ENCODE measurements at regions not wholly inside any gene's neighbourhood (a gene's known extent, or its start where the extent isn't known, plus 50 kb on each side); places are given as distances from the start of the nearest gene placed in this dataset.

DNA sequence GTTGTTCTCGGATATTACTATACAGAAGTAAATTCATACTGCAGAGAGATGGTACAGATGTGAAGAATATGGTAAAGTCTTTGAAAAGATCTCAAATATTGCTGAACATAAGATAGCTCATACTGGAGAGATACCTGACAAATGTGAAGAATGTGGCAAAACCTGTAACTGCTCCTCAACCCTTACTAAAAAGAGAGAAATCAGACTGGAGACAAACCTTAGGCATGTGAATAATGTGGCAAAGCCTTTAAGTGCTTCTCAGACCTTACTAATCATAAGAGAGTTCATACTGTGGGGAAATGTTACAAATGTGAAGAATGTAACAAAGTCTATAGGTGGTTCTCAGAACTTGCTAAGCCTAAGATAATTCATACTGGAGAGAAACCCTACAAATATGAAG, 986.0 kb upstream of the TSPY4 start (continued):
- TF ChIP-seq, protein P1, sequence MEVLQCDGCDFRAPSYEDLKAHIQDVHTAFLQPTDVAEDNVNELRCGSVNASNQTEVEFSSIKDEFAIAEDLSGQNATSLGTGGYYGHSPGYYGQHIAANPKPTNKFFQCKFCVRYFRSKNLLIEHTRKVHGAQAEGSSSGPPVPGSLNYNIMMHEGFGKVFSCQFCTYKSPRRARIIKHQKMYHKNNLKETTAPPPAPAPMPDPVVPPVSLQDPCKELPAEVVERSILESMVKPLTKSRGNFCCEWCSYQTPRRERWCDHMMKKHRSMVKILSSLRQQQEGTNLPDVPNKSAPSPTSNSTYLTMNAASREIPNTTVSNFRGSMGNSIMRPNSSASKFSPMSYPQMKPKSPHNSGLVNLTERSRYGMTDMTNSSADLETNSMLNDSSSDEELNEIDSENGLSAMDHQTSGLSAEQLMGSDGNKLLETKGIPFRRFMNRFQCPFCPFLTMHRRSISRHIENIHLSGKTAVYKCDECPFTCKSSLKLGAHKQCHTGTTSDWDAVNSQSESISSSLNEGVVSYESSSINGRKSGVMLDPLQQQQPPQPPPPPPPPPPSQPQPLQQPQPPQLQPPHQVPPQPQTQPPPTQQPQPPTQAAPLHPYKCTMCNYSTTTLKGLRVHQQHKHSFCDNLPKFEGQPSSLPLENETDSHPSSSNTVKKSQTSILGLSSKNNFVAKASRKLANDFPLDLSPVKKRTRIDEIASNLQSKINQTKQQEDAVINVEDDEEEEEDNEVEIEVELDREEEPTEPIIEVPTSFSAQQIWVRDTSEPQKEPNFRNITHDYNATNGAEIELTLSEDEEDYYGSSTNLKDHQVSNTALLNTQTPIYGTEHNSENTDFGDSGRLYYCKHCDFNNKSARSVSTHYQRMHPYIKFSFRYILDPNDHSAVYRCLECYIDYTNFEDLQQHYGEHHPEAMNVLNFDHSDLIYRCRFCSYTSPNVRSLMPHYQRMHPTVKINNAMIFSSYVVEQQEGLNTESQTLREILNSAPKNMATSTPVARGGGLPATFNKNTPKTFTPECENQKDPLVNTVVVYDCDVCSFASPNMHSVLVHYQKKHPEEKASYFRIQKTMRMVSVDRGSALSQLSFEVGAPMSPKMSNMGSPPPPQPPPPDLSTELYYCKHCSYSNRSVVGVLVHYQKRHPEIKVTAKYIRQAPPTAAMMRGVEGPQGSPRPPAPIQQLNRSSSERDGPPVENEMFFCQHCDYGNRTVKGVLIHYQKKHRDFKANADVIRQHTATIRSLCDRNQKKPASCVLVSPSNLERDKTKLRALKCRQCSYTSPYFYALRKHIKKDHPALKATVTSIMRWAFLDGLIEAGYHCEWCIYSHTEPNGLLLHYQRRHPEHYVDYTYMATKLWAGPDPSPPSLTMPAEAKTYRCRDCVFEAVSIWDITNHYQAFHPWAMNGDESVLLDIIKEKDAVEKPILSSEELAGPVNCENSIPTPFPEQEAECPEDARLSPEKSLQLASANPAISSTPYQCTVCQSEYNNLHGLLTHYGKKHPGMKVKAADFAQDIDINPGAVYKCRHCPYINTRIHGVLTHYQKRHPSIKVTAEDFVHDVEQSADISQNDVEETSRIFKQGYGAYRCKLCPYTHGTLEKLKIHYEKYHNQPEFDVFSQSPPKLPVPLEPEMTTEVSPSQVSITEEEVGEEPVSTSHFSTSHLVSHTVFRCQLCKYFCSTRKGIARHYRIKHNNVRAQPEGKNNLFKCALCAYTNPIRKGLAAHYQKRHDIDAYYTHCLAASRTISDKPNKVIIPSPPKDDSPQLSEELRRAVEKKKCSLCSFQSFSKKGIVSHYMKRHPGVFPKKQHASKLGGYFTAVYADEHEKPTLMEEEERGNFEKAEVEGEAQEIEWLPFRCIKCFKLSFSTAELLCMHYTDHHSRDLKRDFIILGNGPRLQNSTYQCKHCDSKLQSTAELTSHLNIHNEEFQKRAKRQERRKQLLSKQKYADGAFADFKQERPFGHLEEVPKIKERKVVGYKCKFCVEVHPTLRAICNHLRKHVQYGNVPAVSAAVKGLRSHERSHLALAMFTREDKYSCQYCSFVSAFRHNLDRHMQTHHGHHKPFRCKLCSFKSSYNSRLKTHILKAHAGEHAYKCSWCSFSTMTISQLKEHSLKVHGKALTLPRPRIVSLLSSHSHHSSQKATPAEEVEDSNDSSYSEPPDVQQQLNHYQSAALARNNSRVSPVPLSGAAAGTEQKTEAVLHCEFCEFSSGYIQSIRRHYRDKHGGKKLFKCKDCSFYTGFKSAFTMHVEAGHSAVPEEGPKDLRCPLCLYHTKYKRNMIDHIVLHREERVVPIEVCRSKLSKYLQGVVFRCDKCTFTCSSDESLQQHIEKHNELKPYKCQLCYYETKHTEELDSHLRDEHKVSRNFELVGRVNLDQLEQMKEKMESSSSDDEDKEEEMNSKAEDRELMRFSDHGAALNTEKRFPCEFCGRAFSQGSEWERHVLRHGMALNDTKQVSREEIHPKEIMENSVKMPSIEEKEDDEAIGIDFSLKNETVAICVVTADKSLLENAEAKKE (CRISPR knock-in tag; IDR thresholded peaks at IDR 0.05), result no peak

- H3K4me3 Mint-ChIP-seq, result no peak overlapping the region
- Histone ChIP-seq H3K4me3 (no peak overlapping the region), H3F3A (replicated peaks; ENCODE audit: low read depth) (no peaks in the 10 kb centered on the region), H4K20me1 (replicated peaks; ENCODE audit: insufficient read depth) (no peaks in the 10 kb centered on the region), H3K4me2 (no peak overlapping the region), H3K79me2 (replicated peaks; ENCODE audit: insufficient read depth) (no peaks in the 10 kb centered on the region), H2AFZ (no peak overlapping the region), H3K9me2 (ENCODE audit: insufficient read depth) (no peaks in the 10 kb centered on the region), H3K36me3 (ENCODE audit: insufficient read depth) (no peaks in the 10 kb centered on the region), H3K4me1 (ENCODE audit: insufficient read depth) (0 out of 2 replicates have a peak, but pooled peaks cover 7% of the 10 kb centered on the region), H3K27ac (ENCODE audit: low read depth) (peak overlapping the region; percentile 8; the same call in 1 of the 2 replicates), H3K27me3 (ENCODE audit: insufficient read depth) (no peaks in the 10 kb centered on the region)
- 0 out of 2 replicates have a peak overlapping the region, but pooled peaks have one; percentile 46 for H3K27ac Mint-ChIP-seq
- TF ChIP-seq JUNB (IDR thresholded peaks at IDR 0.05; ENCODE audit: unreplicated experiment) (no peak), EZH2phosphoT487 (IDR thresholded peaks at IDR 0.05; ENCODE audit: unreplicated experiment) (no peak), CREB1 (CRISPR knock-in tag; IDR thresholded peaks at IDR 0.05; ENCODE audit: low read depth) (no peak)
- TF ChIP-seq, protein P1 (CRISPR knock-in tag; IDR thresholded peaks at IDR 0.05), result no peak
- H3K36me3 Mint-ChIP-seq (ENCODE audit: low read depth), result no peaks in the 10 kb centered on the region; the same call in 2 of the 3 replicates
- ATAC-seq (no peak), DNase-seq (ENCODE audit: low spot score) (no peak)
- peaks cover 6% of the 10 kb centered on the region for H3K9me3 Mint-ChIP-seq
- H3K4me1 Mint-ChIP-seq, result peaks cover 8% of the 10 kb centered on the region
- H3K27me3 Mint-ChIP-seq (ENCODE audit: insufficient read depth, low read depth, poor library complexity), result no peaks in the 10 kb centered on the region
Measured at GRCh38 chrY:8352201-8352600, 985.1 kb upstream of the TSPY4 start.
